ENCODE measurements at regions not wholly inside any gene's neighbourhood (a gene's known extent, or its start where the extent isn't known, plus 50 kb on each side); places are given as distances from the start of the nearest gene placed in this dataset.

DNA sequence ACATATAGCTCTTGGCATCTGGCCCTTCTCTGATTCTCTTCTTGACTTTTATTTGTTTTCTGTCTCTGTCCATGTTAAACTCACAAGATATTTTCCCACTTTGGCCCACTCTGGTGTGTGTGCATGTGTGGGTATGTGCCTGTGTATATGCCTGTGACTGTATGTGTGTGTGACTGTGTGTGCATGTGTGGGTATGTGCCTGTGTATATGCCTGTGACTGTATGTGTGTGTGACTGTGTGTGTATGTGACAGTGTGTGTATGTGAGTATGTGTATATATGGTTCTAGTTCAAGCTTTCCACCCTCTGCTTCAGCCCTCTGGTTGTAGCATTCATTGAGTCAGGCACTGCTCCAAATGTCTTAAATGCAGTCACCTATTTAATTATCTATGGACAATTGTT, 88.6 kb upstream of the GGTLC1 start:
- no peak for DNase-seq (ENCODE audit: extremely low read depth in 1 of 2, low read depth in 1 of 2)

GRCh38 chr20:24070679-24071078, 82.1 kb upstream of the GGTLC1 start:
- no peak for DNase-seq (ENCODE audit: extremely low read depth in 1 of 2, low read depth in 1 of 2)

DNA sequence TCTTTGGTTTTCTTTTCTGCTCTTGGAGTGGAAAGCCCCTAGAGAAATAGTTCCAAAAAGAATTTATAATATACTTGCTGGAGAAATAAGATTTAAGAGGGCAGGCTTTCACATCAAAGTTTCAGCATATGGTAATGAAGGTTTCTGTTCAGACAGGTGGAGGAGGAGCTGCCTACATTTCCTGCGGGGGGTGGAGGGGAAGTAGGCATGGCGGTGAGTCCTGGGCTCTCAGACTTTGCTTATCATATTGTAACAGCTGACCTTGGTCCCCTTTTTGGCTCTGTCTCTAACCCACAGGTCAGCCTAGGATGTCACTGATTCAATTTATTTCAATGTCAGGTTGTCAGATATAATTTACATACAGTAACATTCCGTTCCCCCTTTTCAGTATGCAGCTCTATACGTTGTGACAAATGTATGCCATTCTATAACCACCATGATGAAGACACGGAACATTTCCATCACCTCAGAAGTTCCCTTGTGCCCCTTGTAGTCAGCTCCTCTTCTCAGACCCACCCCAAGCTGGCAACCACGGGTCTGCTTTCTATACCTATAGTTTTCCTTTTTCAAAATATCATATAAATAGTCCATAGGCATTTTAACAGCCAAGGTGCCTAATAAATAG, 77.6 kb upstream of the GGTLC1 start:
- no peak for DNase-seq (ENCODE audit: extremely low read depth in 1 of 2, low read depth in 1 of 2)

DNA sequence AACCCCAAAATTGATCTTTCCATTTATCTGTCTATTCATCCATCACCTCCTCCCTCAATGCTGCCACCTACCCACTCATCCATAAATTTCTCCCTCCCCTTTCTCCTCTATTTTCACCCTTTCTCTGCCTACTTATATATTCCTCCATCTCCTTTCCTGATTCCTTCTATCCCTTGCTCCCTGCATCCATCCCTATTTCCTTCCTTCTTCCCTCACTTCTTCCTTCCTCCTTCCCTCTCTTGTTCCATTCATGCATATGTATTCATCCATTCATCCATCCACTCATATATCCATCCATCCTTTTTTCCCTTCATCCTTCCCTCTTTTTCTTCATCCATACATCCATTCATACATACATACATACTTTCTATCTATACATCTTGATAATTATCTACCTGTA, 76.3 kb upstream of the GGTLC1 start:
- DNase-seq (ENCODE audit: extremely low read depth in 1 of 2, low read depth in 1 of 2), result no peak

GRCh38 chr20:24064092-24064491, 75.5 kb upstream of the GGTLC1 start:
- DNase-seq (ENCODE audit: extremely low read depth in 1 of 2, low read depth in 1 of 2), result no peak

DNA sequence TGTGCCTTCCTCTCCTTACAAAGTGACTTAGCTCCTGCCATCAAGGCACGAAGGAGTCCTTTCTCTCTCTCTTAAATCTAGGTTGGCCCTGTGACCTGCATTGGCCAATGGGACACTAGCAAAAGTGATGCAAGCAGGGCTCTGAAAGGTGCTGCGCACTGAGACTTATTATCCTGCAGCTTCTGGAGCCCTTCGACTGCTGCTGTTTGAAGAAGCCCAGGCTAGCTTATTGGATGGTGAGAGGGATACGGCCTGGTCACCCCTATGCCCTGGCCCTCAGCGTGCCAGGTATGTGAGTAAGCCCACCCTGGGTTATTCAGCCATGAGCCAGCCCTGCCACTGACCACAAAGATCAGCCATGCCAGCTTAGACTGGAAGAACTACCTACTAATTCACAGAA, 74.5 kb upstream of the GGTLC1 start:
- no peak for DNase-seq (ENCODE audit: extremely low read depth in 1 of 2, low read depth in 1 of 2)

DNA sequence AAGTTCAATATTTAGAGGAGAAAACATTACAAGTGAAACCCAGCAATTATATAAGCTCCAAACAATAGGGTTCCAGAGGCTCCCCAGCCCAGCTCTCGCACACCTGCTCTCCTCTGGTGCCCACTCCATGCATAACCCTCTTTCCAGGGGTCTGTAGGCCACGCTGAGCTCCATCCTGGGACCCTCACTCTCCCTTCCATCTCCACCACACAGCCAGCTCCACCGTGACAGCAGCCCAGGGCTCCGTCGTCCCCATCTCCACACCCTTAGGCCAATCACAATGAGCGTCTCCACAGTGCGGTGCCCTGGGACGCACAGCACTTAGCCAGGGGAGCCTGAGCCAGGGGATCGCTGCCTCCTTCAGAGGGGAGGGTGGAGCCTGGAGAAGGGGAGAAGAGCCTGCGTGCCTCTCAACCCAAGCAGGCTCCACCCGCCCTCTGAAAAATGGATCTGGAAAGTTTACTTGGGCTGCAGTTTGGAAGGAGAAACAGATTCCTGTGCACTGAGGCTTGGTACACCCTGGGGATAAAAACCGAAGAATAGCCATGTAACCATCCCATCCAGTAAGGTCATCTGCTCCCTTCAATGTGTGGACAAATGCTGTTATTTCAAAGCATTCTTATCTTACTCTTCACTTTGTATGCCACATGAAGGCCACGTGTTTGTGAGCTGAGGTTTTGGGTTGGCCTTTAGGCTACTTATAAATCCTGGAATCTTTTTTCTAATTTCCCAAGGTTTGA, 72.4 kb upstream of the GGTLC1 start:
- no peak for DNase-seq (ENCODE audit: extremely low read depth in 1 of 2, low read depth in 1 of 2)

DNA sequence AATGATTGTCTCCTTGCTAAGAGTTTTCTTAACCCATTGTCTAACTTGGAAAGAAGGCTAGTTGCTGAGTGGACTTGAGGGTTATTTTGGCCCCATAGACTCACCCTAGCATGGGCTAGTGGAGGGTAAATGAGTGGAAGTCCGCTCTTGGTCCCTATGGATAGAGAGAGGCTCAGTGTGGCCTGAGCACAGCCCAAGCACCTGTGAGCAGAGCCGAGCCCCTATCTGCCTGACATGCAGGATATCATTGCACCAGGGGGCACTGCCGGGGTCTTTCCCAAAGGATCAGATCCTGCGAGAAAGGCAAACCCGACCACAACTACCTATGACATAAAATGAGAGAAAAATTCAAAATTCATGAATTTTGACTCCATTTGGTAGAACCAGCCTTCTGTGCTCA, 70.6 kb upstream of the GGTLC1 start:
- no peak for DNase-seq (ENCODE audit: extremely low read depth in 1 of 2, low read depth in 1 of 2)

DNA sequence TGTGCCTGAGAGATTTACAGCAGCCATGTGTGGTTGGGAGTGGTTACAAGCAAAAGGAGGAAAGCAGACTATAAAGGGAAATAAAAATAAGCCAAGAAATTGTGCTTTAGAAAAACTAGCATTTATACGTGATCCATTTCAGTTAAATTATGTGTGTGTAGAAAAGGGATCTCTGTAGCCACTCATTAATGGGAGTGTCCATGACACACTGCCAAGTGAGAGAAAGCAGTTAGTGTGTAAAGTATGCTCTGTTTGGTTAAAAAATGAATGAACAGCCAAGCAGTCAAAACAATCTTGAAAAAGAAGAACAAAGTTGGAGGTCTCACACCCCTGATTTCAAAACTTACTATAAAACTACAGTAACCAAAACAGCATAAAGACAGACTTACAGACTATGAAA, 67.9 kb upstream of the GGTLC1 start:
- DNase-seq (ENCODE audit: extremely low read depth in 1 of 2, low read depth in 1 of 2), result no peak

DNA sequence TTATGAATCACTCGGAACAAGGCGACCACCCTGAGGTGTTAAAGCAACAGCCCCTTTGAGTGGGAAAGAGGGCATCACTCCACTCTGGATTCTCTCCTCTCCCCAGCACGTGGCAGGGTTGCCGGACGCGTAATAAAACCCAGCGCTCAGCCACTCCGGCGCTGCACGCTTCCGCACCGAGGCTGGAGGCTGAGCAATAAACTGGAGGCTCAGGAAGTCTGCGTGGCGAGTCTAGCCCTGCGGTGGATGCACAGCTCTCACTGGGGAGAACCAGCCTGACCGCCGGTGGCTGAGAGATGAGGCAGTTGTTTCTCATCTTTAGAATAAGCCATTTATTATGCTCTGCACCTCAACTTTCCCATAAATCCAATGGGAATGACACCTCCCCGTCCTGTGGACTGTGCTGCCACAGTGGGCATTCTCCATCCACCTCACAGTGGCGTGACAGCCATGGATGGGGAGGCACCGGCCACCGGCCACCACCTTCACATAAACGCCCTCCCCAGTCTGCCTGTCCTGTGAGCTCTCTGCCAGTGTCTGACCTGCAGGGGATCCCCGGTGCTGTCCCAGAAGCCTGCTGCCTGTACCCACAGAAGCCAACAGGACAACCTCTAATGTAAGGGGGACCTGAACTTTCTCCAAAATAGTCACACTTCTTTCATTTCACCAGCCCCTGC, 64.2 kb upstream of the GGTLC1 start:
- DNase-seq (ENCODE audit: extremely low read depth in 1 of 2, low read depth in 1 of 2), result no peak

DNA sequence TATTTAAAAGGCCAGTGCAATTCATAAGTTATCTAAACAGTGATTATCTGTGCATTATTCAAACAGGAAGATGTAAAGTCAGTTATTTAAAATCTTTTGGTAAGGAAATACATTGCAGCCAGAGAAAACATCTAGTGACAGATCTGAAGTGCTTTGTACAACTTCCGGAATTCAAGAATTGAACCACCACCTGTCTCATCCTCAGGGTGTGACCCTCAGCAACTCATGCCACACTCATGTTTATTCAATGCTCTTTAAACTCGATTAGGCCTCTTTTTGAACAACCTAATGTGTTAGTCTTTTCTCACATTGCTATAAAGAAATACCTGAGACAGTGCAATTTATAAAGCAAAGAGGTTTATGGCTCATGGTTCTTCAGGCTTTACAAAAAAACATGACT, 62.6 kb upstream of the GGTLC1 start:
- no peak for DNase-seq (ENCODE audit: extremely low read depth in 1 of 2, low read depth in 1 of 2)

DNA sequence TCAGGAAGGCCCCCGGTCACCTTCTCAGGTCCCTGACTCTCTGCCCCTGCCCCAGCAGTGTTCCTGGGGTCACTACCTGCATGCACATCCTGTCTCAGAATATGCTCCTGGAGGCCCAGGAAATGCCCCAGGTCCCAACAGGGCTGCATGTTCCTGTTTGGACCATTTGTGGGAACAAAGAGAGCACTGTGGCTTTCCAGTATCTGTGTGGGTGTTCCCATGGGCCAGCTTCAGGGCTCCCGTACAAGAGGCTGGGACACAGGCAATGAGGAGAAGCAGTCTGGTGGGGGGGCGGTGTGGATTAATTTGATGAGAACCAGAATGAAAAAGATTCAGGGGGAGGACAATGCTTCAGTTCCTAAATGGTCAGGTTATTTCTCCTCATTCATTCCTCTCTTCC, 61.5 kb upstream of the GGTLC1 start:
- no peak for DNase-seq (ENCODE audit: extremely low read depth in 1 of 2, low read depth in 1 of 2)

- no peak for DNase-seq (ENCODE audit: extremely low read depth in 1 of 2, low read depth in 1 of 2)
These were observed 60.5 kb upstream of the GGTLC1 start for GRCh38 chr20:24049081-24049480.

- DNase-seq (ENCODE audit: extremely low read depth in 1 of 2, low read depth in 1 of 2), result no peak
These were observed 59.5 kb upstream of the GGTLC1 start for GRCh38 chr20:24048024-24048611.

- DNase-seq (ENCODE audit: extremely low read depth in 1 of 2, low read depth in 1 of 2), result no peak
These were observed 58.3 kb upstream of the GGTLC1 start for GRCh38 chr20:24046888-24047287.

- peak in 1 of 2 donors; percentile 10 for DNase-seq (ENCODE audit: extremely low read depth in 1 of 2, low read depth in 1 of 2)
These were observed 57.2 kb upstream of the GGTLC1 start for GRCh38 chr20:24045621-24046318.

- no peak for DNase-seq (ENCODE audit: extremely low read depth in 1 of 2, low read depth in 1 of 2)
These were observed 54.7 kb upstream of the GGTLC1 start for GRCh38 chr20:24043294-24043693.

GRCh38 chr20:24042646-24043045, 54.1 kb upstream of the GGTLC1 start:
- DNase-seq (ENCODE audit: extremely low read depth in 1 of 2, low read depth in 1 of 2), result no peak

DNA sequence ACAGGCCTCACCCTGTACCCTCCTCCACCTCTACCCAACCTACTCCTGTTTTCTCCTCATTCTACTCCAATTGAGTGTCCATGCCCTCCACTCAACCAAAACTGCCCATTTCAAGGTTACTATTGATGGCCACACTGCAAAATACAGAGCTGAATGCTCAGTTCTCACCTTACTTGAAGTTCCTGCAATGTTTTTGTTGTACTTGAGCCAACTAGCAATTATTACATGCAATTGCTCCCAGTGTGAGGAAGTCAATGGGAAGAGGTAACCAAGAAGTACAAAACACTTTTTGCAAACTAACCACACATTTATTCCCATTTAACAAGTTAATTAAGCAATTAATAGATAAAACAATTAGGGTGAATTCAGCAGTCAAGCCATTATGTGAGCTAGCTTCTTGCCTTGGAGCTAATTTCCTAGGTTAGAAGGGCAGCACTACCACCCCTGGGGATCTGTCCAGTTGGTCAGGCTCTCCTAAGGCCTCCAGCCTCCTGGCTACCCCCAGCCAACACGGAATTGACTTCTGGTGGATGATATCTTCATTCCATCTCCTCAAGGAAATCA, 52.4 kb upstream of the GGTLC1 start:
- DNase-seq (ENCODE audit: extremely low read depth in 1 of 2, low read depth in 1 of 2), result no peak

DNA sequence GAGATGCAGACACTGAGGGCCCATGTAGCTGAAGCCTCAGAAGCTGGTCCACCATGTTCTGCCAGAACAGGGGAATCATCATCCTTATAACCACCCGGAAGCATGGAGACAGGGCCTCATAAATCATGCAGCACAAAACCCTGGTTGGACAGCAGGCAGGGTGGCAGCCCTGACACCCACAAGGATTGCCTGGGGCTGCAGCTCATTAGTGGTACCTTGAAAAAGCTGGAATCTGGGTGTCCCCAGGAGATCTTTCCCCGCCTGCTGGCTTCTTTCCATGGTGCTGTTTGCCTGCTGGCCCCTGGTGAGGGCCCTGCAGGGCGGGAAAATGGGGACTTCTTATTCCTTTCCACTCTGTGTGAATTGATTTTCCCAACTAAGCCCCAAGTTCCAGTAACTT, 50.6 kb upstream of the GGTLC1 start:
- DNase-seq (ENCODE audit: extremely low read depth in 1 of 2, low read depth in 1 of 2), result no peak
